ENCODE measurements at regions not wholly inside any gene's neighbourhood (a gene's known extent, or its start where the extent isn't known, plus 50 kb on each side); places are given as distances from the start of the nearest gene placed in this dataset.

DNA sequence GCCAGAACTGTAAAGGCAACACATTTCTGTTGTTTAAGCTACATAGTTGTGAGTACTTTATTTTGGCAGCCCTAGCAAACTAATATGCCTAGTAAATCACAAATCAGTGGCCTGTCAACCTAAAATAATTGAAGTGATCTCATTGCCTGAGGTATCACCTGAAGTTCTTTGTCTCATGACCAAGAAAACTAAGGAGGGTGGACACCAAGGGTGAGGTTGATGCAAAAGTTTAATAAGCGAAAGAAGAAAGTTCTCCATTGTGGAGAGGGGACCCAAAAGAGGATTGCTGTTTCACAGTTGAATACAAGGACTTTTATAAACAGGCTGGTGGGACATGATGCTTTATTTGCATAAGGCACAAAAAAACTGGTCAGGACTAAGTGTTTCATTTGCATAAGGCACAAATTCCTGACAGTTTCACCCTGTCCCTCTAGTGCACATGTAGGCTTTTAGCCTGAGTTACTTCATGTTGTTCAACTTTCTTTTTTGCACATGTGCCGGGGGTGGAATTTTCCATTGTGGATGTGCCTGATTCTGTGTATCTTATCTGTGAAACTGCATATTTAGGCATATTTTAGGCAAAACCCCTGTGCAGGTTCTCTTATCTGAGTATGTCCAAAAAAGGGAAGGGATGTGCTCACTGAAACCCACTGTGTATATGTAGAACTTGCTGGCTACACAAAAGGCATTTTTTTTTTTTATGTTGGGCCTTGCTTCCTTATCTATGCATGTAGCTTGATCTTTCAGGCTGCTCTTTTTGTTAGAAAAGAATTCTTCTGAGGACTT lies 108.6 kb upstream of the RAI14 start:
- no peaks in the 10 kb centered on the region for H3K27me3 ChIP-seq (ENCODE audit: low read depth)
- H3K27ac ChIP-seq, result no peak overlapping the region
- intact Hi-C loops (cut with DNase I), result no loop called here
- H3K4me3 ChIP-seq, result no peak overlapping the region
- TF ChIP-seq, protein P1, sequence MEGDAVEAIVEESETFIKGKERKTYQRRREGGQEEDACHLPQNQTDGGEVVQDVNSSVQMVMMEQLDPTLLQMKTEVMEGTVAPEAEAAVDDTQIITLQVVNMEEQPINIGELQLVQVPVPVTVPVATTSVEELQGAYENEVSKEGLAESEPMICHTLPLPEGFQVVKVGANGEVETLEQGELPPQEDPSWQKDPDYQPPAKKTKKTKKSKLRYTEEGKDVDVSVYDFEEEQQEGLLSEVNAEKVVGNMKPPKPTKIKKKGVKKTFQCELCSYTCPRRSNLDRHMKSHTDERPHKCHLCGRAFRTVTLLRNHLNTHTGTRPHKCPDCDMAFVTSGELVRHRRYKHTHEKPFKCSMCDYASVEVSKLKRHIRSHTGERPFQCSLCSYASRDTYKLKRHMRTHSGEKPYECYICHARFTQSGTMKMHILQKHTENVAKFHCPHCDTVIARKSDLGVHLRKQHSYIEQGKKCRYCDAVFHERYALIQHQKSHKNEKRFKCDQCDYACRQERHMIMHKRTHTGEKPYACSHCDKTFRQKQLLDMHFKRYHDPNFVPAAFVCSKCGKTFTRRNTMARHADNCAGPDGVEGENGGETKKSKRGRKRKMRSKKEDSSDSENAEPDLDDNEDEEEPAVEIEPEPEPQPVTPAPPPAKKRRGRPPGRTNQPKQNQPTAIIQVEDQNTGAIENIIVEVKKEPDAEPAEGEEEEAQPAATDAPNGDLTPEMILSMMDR (IDR thresholded peaks at IDR 0.05), result no peak
- no peaks in the 10 kb centered on the region for H3K9me3 ChIP-seq
- DNase-seq (no peak), ATAC-seq (no peak)
- no peaks in the 10 kb centered on the region for H3K4me1 ChIP-seq
- no peaks in the 10 kb centered on the region for H3K36me3 ChIP-seq

DNA sequence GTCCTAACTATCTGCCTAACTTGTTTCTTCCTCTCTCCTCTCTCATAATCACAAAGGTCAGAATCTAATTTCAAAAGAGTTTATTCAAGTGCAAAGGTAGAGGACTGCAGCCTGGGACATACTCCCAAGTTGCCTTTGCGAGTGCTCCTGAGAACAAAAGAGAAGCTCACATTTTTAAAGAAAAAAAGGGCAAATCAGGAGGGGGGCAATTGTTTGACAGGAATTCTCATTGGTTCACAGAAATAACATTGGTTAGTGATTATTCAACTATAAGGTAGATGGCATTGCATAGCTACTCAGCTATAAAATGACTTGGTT lies 108.1 kb upstream of the RAI14 start:
- H3K36me3 ChIP-seq, result no peaks in the 10 kb centered on the region
- no peaks in the 10 kb centered on the region for H3K27me3 ChIP-seq (ENCODE audit: low read depth)
- H3K4me3 ChIP-seq, result no peak overlapping the region
- TF ChIP-seq, protein P1 (IDR thresholded peaks at IDR 0.05), result no peak
- intact Hi-C loops (cut with DNase I), result no loop called here
- ATAC-seq, result no peak
- no peaks in the 10 kb centered on the region for H3K4me1 ChIP-seq
- no peak for DNase-seq
- no peaks in the 10 kb centered on the region for H3K9me3 ChIP-seq
- no peak overlapping the region for H3K27ac ChIP-seq

DNA sequence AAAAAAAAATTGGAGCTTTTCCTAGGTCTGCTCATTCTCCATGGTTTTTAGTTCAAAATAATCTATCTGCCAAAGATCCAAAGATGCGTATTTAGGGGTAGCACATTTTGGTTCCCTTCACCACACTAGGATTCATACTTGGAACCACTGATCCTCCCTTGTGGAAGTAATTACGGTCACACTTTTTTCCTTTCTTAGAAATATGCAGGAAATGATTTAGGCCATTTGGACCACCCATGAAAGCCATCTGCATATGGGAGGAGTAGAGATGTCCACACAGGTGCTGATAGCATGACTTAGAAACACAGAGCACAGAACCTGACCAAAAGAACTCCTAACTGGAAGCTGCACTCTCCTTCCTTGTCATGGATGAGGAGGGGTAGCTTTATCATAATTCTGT lies 105.9 kb upstream of the RAI14 start:
- TF ChIP-seq, protein P1 (IDR thresholded peaks at IDR 0.05), result no peak
- DNase-seq, result no peak
- H3K27me3 ChIP-seq (ENCODE audit: low read depth), result no peaks in the 10 kb centered on the region

DNA sequence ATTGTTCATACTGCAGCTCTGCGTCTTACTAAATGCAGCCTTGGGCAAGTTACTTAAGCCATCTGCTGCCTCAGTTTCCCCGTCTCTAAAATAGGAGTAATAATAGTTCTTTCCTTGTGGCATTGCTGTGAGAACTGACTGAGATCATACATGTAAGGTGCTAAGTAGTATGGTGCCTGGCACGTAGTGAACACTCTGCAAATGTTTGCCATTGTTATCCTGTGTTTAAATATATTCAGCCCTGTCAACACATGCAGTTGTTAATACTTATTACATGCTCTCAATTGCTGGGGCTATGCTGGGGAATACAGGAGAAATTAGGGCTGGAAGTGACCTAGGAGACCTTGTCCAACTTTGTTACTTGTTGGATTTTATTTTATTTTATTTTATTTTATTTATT lies 105.2 kb upstream of the RAI14 start:
- Histone ChIP-seq H3K9me3 (no peaks in the 10 kb centered on the region), H3K27ac (no peak overlapping the region), H3K27me3 (ENCODE audit: low read depth) (no peaks in the 10 kb centered on the region), H3K4me3 (no peak overlapping the region), H3K36me3 (no peaks in the 10 kb centered on the region), H3K4me1 (no peaks in the 10 kb centered on the region)
- ATAC-seq (no peak), DNase-seq (no peak)
- intact Hi-C loops (cut with DNase I), result no loop called here
- TF ChIP-seq, protein P1 (IDR thresholded peaks at IDR 0.05), result no peak

More for the DNA sequence above, 105.9 kb upstream of the RAI14 start:
- Histone ChIP-seq H3K4me3 (no peak overlapping the region), H3K9me3 (no peaks in the 10 kb centered on the region), H3K27ac (no peak overlapping the region), H3K36me3 (no peaks in the 10 kb centered on the region), H3K4me1 (no peaks in the 10 kb centered on the region)
- ATAC-seq, result no peak
- intact Hi-C loops (cut with DNase I), result no loop called here

DNA sequence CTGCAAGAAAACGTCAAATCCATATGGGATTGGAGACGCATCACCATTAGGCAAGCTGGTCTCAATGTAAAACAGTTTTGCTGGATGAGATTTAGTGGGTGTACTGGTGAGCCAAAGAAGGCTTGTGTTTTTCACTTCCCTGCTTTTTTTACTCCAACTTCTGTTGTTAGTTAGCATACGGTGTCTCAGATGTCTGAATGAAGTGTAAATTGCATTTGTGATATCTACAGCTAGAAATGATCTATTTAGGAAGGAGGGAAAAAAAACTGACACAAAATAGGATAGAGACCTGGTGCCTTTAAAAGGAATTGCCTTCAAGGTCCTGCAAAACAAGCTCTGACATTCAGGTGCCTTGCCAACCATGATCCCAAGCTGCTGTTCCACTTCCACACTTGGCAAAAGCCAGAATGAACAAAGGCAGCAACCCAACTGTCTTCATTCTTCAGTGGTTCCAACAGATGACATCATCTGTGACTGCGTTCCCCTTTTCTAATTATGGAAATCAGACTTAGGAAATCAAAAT lies 104.2 kb upstream of the RAI14 start:
- TF ChIP-seq, protein P1 (IDR thresholded peaks at IDR 0.05), result no peak
- no peaks in the 10 kb centered on the region for H3K27me3 ChIP-seq (ENCODE audit: low read depth)
- H3K9me3 ChIP-seq, result no peaks in the 10 kb centered on the region
- intact Hi-C loops (cut with DNase I), result no loop called here
- ATAC-seq, result no peak
- no peak overlapping the region for H3K4me3 ChIP-seq
- H3K27ac ChIP-seq, result no peak overlapping the region
- no peaks in the 10 kb centered on the region for H3K4me1 ChIP-seq
- DNase-seq, result no peak
- no peaks in the 10 kb centered on the region for H3K36me3 ChIP-seq
